ENCODE measurements at regions not wholly inside any gene's neighbourhood (a gene's known extent, or its start where the extent isn't known, plus 50 kb on each side); places are given as distances from the start of the nearest gene placed in this dataset.

GRCh38 chr18:10184776-10185175, 269.7 kb upstream of the APCDD1 start:
- intact Hi-C loops (cut with micrococcal nuclease; ENCODE audit: unreplicated experiment) = no loop called here
- ChIA-PET CTCF (no interaction called here), POLR2A (ENCODE audit: unreplicated experiment) (no interaction called here)
- DNase-seq = no peak
- Histone ChIP-seq H3K9me2 (ENCODE audit: insufficient read depth) (no peaks in the 10 kb centered on the region), H3K4me2 (no peak overlapping the region), H3F3A (ENCODE audit: insufficient read depth, low read depth) (no peaks in the 10 kb centered on the region; the same call in 1 of the 2 replicates), H4K20me1 (ENCODE audit: insufficient read depth) (no peaks in the 10 kb centered on the region), H2AFZ (no peak overlapping the region), H3K27me3 (ENCODE audit: insufficient read depth, low read depth) (no peaks in the 10 kb centered on the region), H3K4me1 (replicated peaks; ENCODE audit: insufficient read depth) (peaks cover 16% of the 10 kb centered on the region), H3K9me3 (ENCODE audit: insufficient read depth, low read depth) (no peaks in the 10 kb centered on the region), H3K79me2 (ENCODE audit: low read depth) (no peaks in the 10 kb centered on the region), H3K36me3 (ENCODE audit: low read depth) (no peaks in the 10 kb centered on the region), H3K27ac (no peak overlapping the region), H3K4me3 (no peak overlapping the region)
- TF ChIP-seq CTCF (conservative IDR thresholded peaks at IDR 0.05) (no peak), EZH2 (IDR thresholded peaks at IDR 0.05; ENCODE audit: low read depth) (no peak)
- no TSS peak for BruUV-seq (replicated peaks)

GRCh38 chr18:10188971-10189810, 265.2 kb upstream of the APCDD1 start:
- H2AFZ ChIP-seq = no peak overlapping the region
- H3K4me2 ChIP-seq = no peak overlapping the region
- intact Hi-C loops (cut with micrococcal nuclease; ENCODE audit: unreplicated experiment) = no loop called here
- H3K4me3 ChIP-seq = no peak overlapping the region
- H3K4me1 ChIP-seq (replicated peaks; ENCODE audit: insufficient read depth) = no peaks in the 10 kb centered on the region
- no peaks in the 10 kb centered on the region for H4K20me1 ChIP-seq (ENCODE audit: insufficient read depth)
- BruUV-seq (replicated peaks) = no TSS peak
- H3K79me2 ChIP-seq (ENCODE audit: low read depth) = no peaks in the 10 kb centered on the region
- no peak for TF ChIP-seq CTCF (conservative IDR thresholded peaks at IDR 0.05)
- TF ChIP-seq EZH2 (IDR thresholded peaks at IDR 0.05; ENCODE audit: low read depth) = no peak
- no peaks in the 10 kb centered on the region for H3K9me3 ChIP-seq (ENCODE audit: insufficient read depth, low read depth)
- no peak for DNase-seq
- H3F3A ChIP-seq (ENCODE audit: insufficient read depth, low read depth) = no peaks in the 10 kb centered on the region
- ChIA-PET CTCF (no interaction called here), POLR2A (ENCODE audit: unreplicated experiment) (no interaction called here)
- H3K27ac ChIP-seq = no peak overlapping the region
- no peaks in the 10 kb centered on the region for H3K36me3 ChIP-seq (ENCODE audit: low read depth)
- H3K27me3 ChIP-seq (ENCODE audit: insufficient read depth, low read depth) = no peaks in the 10 kb centered on the region
- no peaks in the 10 kb centered on the region for H3K9me2 ChIP-seq (ENCODE audit: insufficient read depth)

DNA sequence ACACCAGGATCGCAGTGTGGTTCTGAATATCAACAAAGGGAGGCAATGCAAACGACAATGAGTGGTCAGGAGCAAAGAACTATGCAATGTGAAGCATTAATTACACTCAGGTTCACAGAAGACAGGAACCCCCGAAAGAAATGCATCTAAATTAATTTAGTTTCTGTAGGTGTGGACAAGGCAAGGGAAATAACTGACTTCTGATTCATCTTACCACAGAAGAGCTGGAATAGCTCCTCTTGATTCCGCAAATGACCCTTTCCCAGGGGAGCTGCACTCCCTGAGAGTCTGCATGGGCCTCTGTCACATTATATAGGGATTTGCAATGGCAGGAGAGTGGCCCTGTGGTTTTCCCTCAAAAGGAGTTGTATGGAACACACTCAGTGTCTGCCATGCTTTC, 263.9 kb upstream of the APCDD1 start:
- no peak for DNase-seq
- no peaks in the 10 kb centered on the region for H3K27me3 ChIP-seq (ENCODE audit: insufficient read depth, low read depth)
- ChIA-PET POLR2A (ENCODE audit: unreplicated experiment) (no interaction called here), CTCF (no interaction called here)
- H3K36me3 ChIP-seq (ENCODE audit: low read depth) = no peaks in the 10 kb centered on the region
- no peak overlapping the region for H2AFZ ChIP-seq
- H3K4me1 ChIP-seq (replicated peaks; ENCODE audit: insufficient read depth) = no peaks in the 10 kb centered on the region
- no peaks in the 10 kb centered on the region for H4K20me1 ChIP-seq (ENCODE audit: insufficient read depth)
- H3K9me2 ChIP-seq (ENCODE audit: insufficient read depth) = no peaks in the 10 kb centered on the region
- no peak overlapping the region for H3K27ac ChIP-seq
- no peaks in the 10 kb centered on the region for H3F3A ChIP-seq (ENCODE audit: insufficient read depth, low read depth)
- no peak overlapping the region for H3K4me2 ChIP-seq
- no peak for TF ChIP-seq CTCF (conservative IDR thresholded peaks at IDR 0.05)
- no peak for TF ChIP-seq EZH2 (IDR thresholded peaks at IDR 0.05; ENCODE audit: low read depth)
- intact Hi-C loops (cut with micrococcal nuclease; ENCODE audit: unreplicated experiment) = no loop called here
- H3K4me3 ChIP-seq = no peak overlapping the region
- H3K9me3 ChIP-seq (ENCODE audit: insufficient read depth, low read depth) = no peaks in the 10 kb centered on the region
- no TSS peak for BruUV-seq (replicated peaks)
- H3K79me2 ChIP-seq (ENCODE audit: low read depth) = no peaks in the 10 kb centered on the region
